Stimulated activated CD4-positive, alpha-beta T cell treated with anti-CD3 and anti-CD28 coated beads, Interleukin-4, amount 100 ng/mL, for 24 hours (primary cell): ENCODE measurements at regions not wholly inside any gene's neighbourhood (a gene's known extent, or its start where the extent isn't known, plus 50 kb on each side); places are given as distances from the start of the nearest gene placed in this dataset.

Experiments used
- DNase-seq: peaks from one replicate; pipeline ENCODE4 v3.0.0-alpha.2; 2020

- DNase-seq, result no peak
Measured at GRCh38 chrX:14125462-14125861, 95.8 kb upstream of the GEMIN8 start.

- DNase-seq, result no peak
Measured at GRCh38 chrX:14124562-14124961, 94.9 kb upstream of the GEMIN8 start.

GRCh38 chrX:14095702-14096101, 66.0 kb upstream of the GEMIN8 start:
- DNase-seq, result peak; percentile 35

GRCh38 chrX:14094191-14094590, 64.5 kb upstream of the GEMIN8 start:
- DNase-seq, result no peak

- no peak for DNase-seq
Measured at GRCh38 chrX:14084466-14084865, 54.8 kb upstream of the GEMIN8 start.

- DNase-seq, result no peak
Measured at GRCh38 chrX:14083783-14084182, 54.1 kb upstream of the GEMIN8 start.

- no peak for DNase-seq
Measured at GRCh38 chrX:14079891-14080430, 50.3 kb upstream of the GEMIN8 start.
